GM19468 (cell line): ENCODE measurements at regions not wholly inside any gene's neighbourhood (a gene's known extent, or its start where the extent isn't known, plus 50 kb on each side); places are given as distances from the start of the nearest gene placed in this dataset.

Experiments used
- ATAC-seq: cut with Tn5 transposase; IDR thresholded peaks from one replicate; pipeline ENCODE4 v1.9.1; 2021; ENCODE audit warnings: mild to moderate bottlenecking, moderate library complexity, moderate number of reproducible peaks; ENCODE audit not compliant: unreplicated experiment; ENCODE audit errors: extremely low read depth

DNA sequence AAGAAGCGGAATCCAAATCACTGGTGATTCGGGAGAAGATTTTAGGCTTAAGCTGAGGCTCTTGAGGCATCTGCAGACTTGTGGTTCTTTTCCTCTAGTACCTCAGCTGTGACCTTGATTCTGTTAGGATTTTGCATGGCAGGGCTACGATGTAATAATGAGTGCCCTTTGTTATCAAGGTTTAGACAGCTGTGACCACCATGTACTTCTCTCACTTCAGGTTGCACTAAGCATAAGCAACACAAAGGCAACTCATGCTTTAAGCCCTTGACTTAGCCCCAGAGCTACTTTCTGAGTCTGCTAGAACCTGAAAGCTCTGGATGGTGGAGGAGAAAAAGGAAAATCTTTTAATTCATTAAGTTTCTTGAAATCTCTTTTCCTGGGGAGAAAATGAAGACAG lies 1052.3 kb upstream of the PHF14 start:
- no peak for ATAC-seq

DNA sequence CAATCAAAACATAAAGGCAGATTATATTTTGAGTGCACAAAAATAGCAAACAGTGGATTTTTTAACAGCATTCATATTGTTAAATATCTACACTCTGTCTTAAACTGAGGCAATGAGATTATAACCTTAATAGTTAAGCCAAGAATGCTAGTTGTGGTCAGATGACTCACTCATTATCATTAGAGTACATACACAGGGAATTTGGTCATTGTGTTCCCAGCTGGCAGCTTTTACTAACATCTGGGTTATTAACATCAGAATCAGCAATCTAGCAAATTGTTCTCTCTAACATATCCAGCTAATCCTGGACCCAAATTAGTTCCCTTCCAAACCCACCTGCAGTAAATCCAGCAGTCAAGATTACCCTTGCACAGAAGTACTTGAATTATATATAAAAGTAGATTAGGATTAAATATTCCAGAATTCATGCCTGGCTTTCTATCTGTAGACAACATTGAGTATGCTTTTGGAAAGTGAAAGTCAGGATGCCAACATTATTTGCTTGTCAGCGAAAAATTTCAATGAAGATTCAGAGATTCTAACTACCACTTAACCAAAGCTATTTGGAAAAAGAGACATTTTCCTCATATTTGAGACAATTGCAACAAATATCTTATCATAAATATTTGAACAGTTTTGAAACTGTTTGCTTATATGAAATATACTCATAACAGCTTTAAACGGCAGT lies 1035.6 kb upstream of the PHF14 start:
- ATAC-seq, result no peak

DNA sequence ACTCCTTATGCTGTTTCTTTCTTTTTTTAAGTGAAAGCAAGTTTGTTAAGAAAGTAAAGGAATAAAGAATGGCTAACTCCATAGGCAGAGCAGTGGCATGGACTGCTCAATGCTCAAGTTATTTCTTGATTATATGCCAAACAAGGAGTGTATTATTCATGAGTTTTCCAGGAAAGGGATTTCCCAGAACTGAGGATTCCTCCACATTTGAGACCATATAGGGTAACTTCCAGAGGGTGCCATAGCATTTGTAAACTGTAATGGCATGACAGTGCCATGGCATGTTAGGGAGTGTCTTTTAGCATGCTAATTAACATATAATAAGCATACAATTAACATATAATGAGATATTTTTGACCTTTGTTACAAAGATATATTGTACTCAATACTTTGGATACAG lies 1034.5 kb upstream of the PHF14 start:
- ATAC-seq, result no peak

DNA sequence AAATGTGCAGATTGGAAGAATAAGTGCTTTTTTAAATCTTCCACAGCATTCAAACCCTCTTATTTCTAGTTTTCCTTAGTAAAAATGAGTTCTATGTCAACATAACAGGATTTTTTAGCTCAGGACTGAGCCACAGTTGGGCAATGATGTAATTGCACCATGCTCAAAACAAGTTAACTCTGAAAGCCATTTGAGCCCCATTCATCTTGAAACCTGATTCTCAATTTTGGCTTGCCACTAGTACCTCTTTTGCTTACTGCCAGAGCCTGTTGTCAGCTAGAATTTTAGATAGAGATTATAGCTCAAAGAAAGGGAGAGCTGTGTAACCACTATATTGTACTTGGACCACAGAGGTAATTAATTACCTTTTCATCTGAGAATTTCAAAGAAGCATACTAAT lies 1028.5 kb upstream of the PHF14 start:
- no peak for ATAC-seq

DNA sequence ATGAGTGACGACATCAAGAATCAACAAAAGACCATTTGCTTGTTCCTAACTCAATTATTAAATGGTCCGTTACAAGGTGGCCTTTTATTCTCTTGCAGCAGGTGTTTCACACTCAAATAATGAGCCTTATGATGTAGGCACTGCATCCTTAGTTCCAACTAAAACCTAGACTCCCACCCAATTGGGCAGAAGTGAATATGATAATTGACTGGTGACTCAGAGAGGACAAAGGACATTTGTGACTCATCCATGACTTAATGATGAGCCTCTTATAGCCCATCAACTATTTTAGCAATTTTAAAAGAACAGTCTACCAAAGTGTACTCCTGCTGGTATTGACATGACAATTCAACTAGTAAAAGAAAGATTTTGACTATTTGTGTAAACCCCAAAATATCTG lies 1027.8 kb upstream of the PHF14 start:
- no peak for ATAC-seq

DNA sequence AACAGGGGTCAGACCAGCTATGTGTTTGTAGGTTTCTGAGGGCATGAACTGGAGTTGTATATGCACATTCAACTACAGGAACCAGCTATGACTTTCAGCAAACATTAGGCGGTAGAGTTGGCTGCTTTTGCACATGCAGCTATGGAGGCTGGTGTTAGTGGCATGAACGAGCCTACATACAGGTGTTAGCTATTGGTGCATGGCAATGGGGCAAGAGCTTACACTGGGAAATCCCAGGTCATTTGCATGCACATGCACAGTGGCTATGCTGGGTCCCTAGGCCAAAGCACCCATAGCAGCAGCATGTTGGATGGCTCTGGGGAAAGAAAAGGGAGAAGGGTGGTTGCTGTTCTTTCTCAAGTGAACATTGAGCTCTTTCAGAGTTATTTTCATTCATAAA lies 1018.5 kb upstream of the PHF14 start:
- ATAC-seq, result no peak

DNA sequence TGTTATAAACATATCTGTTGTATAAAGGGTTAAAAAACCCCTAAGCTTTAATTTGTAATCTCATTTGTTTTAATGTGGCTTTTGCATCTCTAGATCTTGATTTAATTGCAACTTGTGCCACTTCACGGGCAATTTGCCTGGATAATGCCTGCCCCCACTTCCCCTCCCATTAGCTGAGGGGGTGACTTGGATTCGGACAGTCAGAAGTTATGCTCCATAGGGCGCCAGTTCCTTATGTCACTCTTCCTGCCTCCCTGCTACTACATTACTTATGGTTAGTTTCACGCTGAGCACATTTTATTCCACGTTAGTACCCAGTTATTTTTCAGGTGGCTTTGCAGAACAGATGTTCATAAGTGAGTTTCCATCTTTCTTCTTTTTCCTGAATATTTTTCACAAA lies 1015.2 kb upstream of the PHF14 start:
- ATAC-seq, result no peak

DNA sequence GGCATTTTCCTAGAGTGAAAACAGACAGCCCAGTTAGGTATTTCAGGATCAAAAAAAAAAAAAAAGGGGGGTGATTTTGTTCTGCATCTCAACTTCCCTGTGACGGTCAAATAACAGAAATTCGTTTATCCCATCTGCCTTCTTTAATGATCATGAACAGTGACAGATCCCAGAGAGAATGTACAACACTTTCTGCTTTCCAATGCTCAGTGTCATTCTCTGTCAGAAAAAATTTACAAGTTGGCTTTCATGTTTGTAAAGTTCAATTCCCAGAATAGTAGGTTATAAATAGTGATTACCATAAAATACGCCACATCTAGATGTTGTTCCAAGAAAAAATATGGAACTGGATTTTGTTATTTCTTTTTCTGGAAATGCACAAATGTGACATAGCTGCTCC lies 1013.2 kb upstream of the PHF14 start:
- ATAC-seq, result no peak

DNA sequence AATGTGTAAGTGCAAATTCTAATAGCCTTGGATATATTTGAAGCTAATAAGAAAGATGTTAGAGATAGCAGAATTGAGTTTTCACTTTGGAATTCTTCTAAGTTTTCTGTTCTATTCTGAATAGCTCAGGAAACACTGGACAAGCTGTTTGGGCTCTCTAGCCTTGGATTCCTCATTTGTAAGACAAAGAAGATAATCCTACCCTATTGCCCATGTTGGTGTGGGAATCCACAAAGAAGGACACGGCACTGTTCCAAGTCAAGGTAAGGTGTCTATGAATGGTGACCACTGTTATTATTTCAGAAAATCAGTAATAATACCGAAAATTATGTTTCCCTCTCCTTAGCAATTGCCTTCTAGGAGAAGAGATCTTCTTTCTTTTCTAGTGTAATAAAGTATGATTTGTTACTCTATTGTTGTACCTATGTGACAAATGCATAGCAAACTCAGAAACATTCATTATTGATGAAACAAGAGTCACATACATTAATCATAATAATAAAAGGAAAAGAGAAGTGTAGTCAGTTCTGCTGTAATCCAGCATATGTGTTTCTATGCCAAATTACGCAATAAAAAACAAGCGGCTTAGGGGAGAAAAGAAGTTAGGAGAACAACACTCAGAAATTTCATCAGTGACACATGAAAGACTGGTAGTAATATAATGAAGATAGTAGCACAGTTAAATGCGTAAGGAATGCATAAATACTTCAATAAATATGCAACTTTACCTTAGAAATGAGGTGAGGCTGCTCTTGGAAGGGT lies 1012.3 kb upstream of the PHF14 start:
- no peak for ATAC-seq

DNA sequence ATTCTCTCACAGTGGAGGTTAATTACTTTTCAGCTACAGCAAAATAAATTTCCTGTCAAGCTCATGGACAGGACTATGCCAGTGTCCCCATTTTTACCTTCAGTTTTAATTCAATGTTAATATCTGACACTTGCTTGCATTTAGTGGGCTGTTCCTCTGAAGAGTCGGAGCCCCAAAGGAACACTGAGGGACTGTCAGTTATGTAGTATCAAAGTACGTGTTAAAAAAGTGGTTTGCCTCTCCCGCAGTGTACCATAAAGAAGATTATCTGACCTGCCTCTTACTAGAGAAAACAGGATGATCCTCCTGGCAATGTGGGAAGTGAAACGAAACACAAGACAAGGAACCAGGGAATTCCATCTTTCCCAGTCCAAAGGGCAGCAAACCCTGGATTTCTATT lies 1010.9 kb upstream of the PHF14 start:
- ATAC-seq, result no peak

DNA sequence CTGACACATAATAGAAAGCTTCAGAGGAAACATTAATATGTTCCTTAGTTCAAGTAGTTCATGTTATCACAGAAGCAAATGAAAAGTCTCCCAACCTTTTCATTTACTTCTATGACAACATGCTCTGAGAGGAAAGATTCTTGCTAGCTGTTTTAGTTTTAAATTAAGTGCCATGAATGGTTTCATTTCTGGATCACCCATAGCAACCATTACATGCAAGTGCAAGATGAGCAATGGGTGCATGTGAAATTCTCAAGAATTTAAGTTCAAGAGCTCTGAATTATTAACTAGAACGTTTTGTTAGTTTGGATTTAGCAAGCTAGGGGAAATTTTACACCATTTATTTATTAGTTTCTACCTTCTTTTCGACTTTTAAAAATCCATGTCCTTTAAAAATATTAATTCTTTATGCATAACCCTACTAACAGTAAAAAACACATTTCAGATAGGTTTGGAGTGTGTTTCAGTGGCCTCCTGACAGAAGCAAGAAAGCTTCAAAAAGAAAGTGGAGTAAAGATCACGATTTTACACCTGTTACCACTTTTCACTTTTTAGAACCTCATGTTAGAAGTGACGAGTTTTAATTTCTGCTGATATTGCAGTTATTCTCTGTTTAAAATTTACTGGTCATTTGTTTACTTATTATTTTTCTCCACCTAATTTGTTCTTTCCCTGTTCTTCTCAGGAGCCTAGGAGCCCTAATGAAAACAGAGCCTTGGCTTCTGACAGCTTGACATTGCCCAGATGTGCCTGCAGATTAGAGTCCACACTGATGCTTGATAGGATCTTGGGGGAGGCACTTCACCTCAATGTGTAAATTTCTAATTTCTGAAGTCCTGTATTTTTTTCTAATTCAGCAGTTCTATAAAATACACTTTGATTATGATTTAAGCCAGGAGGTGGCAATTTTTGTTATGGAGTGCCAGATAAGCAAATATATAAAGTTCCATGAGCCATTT lies 995.3 kb upstream of the PHF14 start:
- no peak for ATAC-seq

DNA sequence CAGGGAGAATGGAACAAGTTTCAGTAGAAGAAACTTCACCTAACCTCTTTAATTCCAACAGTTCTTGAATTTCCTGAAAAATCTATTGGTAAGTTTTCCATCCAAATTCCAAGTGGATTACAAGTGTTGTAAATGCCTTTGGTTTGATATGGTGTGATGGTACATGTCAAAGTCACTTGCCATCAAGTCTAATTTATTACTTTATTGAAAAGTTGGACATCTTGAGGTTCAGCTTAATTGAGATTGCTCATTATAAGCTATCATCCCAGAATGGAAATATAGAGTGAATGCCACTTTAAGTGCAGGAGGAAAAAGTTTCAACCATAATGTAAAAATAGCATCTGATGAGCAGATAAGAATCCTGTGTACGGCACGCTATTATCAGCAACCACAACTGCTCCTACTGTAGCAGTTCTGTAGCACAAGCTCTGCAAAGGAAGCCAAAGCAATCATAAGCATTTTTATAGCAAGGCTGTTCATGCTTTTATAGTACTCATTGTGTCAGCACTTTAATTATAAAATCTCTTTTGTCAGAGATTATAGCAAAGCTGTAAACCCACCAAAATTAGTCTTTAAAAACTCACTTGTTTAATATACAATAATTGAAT lies 991.8 kb upstream of the PHF14 start:
- no peak for ATAC-seq

DNA sequence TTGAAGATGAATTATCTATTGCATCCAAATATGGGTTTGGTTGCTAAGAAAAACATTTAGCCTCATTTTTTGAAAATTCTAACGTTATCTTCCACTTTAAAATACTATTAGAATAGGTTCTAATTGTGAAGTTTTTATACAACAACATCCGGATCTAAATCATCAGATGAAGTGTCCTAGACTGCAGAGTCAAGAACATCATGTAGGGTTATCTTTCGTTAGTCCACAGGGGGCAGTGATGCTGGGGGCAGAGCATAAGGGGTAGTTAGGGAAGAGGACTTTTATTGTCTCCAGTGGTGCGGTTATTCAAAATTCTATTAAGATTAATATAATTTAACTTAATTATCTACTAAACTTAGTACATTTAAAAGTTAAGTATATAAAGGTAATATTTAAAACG lies 990.6 kb upstream of the PHF14 start:
- ATAC-seq, result no peak

DNA sequence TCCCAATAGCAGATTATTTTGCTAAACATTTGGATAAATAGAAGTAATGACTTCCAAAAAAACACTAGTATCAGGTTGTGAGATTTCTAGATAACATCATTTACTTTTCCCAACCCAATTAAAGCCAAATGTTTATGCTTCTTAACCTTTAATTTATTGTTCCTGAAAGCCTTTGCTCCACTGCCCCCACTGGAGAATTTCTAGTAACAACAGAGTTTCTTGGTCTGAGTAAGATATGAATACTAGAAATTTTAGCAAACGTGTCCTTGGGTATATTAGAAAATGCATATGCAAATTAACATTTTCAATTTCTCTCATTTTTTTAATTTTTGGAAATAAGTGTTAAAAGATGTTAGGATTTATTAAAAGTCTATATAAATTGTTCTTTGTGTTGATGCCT lies 958.0 kb upstream of the PHF14 start:
- no peak for ATAC-seq

DNA sequence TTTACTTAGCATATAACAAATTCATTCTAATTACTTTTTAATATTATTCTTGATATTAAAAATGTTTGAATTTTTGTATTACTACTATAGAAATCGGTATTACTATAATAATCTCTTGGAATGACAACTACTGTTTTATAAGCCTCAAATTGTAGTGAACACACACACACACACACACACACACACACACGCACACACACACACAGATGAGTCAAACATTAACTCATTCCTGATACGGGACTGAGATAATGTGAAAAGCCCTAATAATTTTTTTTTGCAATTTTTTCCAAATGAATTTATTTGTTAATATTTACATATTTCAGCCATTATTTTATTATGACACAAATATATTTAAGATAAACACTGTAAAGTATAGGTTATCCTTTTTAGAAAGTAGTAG lies 951.2 kb upstream of the PHF14 start:
- ATAC-seq, result no peak

DNA sequence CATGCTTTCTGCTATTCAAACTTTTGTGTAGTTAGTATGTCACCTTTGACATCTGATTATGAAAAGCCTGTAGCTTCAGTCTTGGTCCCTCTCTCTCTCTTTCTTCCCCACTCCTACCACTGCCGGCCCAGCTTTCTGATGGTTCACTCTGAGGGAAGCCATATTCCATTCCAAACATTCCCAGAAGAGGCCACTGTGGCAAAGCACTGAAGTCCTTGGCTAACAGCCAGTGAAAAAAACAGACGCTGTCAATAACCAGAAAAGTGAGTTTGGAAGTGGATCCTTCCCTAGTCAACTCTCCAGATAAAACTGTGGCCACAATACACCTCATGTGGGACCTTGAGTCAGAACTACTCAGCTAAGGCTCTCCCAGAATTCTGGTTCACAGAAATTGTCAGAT lies 950.7 kb upstream of the PHF14 start:
- no peak for ATAC-seq

DNA sequence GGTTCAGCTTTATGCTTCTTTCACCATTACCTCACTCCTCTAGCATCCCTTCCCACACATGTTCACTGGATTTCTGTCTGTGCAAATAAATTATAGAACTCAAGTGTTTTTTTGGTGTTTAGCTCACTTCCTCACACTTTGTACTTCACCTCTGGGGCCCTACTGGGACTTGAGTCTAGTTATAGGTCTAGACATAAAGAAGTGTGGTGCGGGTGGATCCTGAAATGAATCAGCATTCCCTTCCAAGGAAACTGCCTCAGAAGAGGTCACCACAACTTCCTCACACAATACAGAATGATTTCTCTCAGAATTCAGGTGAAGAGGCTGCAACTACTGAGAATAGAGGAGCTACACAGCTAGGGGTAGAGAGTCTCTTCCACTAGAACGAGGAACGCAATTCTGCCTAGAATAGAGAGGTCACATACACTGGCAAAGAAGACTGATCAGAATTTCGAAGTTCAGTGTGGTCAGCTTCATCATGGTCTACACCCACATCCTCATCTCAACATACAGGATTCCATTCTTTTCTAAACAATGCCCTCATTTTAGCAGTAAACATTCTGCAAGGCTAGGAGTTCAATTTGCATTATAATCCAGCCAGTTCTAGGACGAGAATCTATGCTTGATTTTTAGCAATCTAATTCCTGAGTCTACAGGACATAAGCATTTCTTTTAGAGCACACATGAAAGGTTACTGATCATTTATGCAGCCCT lies 938.7 kb upstream of the PHF14 start:
- no peak for ATAC-seq

DNA sequence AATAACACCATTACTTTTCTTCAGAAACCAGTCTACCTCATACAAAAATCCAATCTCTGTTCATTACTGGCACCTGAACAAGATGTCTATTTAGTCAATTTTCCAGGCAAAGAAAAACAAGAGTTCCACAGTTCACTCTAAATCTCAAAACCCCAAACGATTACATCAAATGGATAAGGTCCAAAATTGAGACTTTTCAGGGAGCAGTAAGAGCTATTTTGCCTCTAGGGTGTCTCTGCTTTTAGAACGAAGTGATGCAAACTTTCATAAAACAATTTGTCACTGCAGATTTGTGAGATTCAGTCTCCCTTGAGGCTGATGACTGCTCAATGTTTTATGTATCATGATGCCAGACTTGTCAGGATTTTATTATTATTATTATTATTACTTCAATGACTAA lies 937.0 kb upstream of the PHF14 start:
- ATAC-seq, result no peak

DNA sequence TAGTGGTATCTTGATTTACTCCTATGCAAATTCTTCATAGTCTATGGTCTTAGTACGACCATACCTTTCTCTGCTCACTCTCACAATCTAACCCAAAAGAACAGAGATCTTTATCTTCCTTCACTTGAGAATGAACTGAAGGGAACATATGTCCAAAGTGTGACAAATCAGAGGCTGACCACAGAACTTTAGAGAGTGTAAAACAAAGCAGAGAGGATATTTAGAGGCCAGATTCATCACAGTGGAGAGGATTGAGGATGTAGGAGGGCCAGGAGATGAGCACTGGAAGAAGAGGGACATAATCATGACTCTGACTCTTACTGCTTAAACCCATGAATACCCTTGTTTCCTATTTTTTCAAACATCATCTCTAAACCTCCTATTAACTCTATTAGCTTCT lies 935.3 kb upstream of the PHF14 start:
- ATAC-seq, result no peak

DNA sequence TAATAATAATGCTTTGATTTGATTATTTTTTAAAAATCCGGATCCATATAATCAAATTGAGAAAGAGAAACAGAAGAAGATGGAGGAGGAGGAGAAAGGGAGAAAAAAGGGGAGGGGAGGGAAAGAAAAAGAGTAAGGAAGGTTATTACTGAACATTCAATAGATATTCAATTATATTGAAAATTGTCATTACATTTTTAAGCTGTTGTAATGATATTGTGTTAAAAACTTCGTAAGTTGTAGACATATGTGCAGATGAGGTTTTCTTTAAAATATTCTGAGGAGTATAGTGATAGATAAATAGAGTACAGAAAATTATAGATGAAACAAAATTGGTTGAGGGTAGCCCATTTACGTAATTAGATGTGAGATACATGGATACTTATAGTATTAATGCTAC lies 933.0 kb upstream of the PHF14 start:
- no peak for ATAC-seq
